Thyroid gland (tissue), 4 donors: ENCODE measurements at regions not wholly inside any gene's neighbourhood (a gene's known extent, or its start where the extent isn't known, plus 50 kb on each side); places are given as distances from the start of the nearest gene placed in this dataset.

Experiments used
- CTCF ChIP-seq, 6 experiments: fragments of 200-600 bp in 3 of 6; fragments of 450-650 bp in 3 of 6; sonication (generic) in 3 of 6; IDR thresholded peaks; one replicate each; pipeline ENCODE4 v1.5.1; 2016 to 2019; ENCODE audit warnings: antibody characterized with exemption in 6 of 6, mild to moderate bottlenecking in 2 of 6, inconsistent platforms in 1 of 6, moderate library complexity in 1 of 6
- POLR2A ChIP-seq, 2 donors: fragments of 450-650 bp; IDR thresholded peaks; one replicate each; pipeline ENCODE4 v1.6.1; 2017; ENCODE audit warnings: antibody characterized with exemption in 2 of 2, mild to moderate bottlenecking in 2 of 2, moderate library complexity in 1 of 2

GRCh38 chr1:87888446-87888845 is 559.8 kb downstream of the LMO4 start:
- no peak for TF ChIP-seq POLR2A (IDR thresholded peaks at IDR 0.05)
- TF ChIP-seq CTCF (IDR thresholded peaks at IDR 0.05): no peak
